ENCODE measurements at regions not wholly inside any gene's neighbourhood (a gene's known extent, or its start where the extent isn't known, plus 50 kb on each side); places are given as distances from the start of the nearest gene placed in this dataset.
"Not testable (repeated sequence)": the region's sequence is repeated elsewhere in the genome, so short reads cannot be mapped to it uniquely, and the experiment has no call there.

DNA sequence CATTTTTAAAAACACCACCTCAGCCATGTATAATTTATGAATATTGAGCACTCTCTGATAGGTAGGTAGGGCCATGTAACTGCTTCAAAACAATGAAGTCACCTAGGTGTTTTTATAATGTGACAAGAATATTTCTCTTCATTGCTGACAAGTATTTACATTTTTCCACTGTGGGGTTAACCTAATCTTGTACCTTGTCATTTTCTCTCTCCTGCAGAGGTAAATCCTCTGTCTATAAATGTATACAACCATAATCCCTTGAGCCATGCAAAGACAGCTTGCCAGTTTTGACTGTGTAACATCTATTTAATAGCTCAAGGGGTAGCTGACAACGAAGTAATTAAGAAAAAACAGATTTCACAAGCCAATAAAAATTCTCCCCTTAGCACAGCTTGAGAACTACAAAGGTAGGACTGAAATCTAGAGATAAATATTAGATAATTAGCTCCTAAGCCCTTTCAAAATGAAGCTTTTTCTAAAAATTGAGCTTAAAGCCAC is 137.6 kb upstream of the POGK start:
- DNase-seq = no peak

DNA sequence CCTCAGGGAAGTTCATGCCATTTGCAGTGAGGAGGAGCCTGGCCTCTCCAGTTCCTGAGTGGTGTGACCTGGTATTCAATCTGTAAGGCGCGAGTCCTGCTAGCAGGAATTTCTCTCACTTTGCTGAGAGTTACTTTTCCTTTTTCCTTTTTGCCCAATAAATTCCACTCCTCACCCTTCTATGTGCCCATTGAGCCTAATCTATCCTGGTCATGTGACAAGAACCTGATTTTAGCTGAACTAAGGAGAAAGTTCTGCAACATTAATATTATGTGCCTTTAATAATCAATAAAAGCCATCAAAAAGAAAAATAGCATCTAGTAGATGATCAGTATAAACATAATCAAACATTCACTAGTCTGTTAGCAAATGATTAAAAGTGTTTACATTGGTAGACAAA is 136.1 kb upstream of the POGK start:
- no peak for DNase-seq

DNA sequence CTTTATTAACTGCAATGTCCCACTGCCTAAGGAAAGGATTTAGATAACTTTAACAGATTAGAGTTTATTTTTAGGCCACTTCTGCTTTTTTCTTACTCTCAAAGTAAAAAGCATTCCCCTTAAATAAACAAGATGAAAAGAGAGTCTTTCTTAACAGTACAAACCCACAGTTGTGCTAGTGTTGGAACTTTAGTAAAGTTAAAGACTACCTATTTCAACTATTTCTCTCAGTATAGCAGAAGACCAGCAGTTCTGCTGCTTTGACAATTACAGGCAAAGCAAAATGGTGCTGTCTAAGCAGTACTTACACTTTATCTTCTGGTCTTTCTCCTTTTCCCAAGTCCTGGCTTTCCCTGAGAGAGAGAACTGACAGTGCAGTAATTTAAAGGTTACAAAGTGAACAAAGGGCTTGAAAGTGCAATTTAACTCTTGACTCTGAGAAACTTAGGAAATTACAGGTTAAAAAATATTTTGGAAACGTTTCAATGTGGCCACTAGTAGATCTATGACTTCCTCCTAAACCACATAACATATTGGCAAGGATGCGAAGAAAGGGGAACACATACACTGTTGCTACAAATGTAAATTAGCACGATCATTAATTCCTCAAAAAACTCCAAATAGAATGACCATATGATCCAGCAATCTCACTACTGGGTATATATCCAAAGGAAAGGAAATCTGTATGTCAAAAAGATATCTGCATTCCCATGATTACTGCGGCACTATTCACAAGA is 135.4 kb upstream of the POGK start:
- no peak for DNase-seq

DNA sequence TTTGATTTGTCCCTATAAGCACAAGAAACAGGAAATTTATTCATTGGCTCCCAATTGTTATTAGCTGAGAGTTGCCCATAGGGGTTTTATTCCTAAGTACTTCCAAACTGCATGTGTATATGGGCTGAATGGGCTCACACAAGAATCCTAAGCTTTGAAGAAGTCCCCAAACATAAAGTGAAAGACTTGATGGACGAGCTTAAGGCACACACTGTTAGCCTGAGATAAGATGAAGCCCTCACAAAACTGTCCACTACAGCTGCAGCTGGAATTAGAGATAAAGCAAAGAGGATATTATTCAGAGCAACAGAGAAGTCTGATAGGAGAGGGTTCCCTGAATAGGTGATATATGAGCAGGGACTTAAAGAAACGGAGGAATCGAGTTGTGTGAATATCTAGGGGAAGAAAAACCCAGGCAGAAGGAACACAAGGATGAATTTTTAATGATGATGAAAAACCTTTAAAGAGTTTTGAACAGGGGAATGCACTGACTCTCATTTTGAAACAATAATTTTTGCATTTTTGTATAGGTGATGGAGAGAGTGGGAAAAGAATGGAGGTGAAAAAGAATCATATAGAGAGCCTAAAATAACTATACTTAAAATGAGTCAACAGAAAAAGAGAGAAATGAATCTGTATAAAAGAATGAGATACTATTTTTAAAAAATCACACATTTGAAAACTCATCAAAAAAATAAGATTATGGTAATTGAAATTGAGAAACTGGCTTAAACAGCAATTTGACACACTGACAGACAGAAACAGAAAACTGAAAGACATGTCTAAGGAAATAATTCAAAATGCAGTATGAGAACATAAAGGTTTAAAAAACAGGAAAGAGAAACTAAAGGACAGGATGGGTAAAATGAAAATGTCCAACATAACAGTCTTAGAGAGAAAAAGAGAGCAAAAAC is 133.6 kb upstream of the POGK start:
- DNase-seq = no peak

DNA sequence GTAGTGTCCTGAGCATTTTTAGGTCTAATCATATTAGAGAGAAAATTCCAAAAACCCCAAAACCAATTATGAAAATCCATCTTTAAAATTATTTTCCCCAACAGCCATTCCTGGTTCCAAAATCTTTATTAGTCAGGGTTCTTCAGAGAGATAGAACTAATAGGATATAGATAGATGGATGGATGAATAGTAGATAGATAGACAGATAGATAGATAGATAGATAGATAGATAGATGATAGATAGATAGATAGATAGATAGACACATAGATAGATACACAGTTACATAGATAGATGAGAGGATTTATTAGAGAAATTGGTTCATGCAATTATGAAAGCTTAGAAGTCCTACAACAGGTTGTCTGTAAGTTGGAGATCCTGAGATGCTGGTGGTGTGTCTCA is 122.7 kb upstream of the POGK start:
- DNase-seq = no peak

DNA sequence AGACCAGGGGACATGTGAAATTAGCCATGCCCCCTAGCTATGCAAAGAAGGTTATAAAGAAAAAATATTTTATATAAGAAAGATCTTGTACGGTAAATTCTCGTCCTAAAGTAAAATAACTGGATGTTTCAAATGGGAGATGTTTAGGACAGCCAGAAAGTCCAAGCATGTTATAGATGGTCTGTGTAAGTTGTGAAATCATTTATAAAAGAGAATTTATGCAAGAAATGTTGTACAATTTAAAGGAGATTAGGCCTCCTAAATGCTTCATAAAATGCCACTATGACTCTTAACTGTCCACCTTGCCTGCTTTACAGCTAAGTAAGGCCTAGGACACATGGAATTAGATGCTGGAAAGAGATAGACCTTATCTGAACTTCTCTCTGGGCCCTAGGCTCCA is 118.1 kb upstream of the POGK start:
- no peak for DNase-seq

DNA sequence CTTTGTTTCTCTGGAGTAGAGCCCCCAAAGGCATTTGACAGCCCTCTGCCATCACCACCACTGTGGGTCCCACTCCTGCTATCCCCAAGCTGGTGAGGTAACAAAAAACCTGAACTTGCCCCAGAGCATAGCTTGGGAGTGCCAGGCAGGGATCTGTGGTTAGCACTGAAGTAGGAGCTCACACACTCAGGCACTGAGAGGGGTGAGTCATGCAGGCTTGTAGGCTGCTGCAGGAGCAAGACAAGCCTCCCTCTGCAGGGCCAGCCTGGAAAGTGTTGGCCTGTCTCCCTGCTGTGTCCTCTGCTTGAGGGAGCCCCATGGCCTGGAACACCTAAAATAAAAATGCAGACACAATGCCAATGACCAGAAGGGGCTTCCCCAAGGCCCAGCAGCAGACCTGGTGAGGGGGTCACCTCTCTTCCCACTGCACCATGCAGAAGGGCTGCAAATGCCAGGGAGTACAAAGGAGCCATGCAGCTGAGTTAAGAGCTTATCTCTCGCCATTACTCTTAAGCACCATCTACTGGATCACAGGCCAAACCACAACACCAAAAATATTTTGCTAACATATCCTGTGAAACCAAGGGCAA is 108.9 kb upstream of the POGK start:
- no peak for DNase-seq

DNA sequence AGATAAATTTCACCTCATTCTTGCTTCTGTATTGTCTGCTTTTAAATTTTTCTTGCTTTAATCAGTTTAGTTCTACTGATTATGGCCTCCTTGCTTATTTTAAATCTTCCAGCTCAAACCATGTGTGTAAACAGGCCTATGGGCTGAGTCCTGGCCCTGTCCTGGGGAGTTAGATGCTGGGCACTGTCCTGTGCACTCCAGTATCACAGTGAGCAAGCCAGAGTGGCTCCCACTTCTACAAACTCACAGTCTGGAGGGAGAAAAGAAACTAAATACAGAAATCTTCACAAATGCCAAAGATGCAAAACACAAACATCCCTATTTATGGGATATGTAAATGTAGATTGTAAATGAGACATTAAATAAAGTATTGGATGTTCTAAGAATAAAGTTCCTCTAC is 101.1 kb upstream of the POGK start:
- DNase-seq = no peak

DNA sequence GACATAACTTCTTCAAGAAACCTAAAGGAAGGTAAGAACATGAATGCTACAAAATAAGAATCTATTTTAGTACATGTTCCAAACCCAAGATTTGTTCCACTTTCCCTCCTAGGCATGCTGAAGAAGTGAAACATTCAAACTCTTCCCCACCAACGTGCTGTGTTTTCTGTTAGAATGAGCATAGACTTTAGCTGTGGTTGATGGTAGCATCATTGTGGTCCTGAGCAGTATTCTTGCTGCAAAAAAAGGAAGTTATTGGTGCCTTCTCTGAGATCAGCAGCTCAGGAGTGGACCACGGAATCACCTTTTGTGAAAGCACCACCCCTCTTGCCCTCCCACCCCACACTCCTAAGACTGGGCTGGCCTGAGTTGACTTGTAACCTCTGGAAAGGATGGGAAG is 100.4 kb upstream of the POGK start:
- no peak for DNase-seq

DNA sequence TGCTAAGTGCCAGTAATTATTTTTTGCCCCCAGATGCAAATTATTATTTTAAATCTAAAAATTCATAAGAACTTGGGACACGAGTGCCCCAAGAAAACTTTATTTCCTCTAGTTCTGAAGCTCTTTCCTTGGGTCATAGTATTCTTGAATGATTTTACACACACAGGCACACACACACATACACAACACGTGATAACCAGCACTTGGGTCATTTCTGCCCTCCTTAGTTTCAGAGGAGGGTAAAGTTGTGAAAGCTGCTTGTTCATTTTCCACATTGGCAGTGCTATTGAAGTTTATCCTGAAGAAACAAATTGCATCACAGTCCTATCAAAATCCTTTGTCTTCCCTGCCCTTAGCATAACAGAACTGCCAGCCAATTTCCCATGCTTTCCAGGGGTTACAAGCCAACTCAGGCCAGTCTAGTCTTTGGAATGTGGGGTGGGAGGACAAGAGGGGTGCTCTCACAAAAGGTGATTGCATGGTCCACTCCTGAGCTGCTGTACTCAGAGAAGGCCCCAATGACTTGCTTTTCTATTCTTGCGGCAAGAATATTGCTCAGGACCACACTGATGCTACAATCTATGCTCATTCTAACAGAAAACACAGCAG is 98.5 kb upstream of the POGK start:
- DNase-seq = no peak

DNA sequence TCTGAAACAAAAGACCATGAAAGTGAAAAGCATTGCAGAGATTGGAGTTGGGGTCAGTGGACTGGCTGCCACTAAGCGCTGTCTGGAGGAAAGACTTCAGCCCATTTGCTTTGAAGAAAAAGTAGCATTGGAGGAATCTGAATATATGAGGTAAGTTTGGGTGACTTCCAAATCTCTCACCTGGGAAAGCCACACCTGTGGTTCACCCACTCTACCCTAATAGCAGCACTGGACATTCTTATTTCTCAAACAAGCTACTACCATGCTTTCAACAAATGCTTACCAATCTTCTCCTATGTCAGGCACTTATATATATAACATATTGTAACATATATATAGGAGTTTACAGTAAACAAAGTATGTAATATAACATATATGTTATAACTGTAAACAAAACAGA is 76.0 kb upstream of the POGK start:
- no peak for DNase-seq

DNA sequence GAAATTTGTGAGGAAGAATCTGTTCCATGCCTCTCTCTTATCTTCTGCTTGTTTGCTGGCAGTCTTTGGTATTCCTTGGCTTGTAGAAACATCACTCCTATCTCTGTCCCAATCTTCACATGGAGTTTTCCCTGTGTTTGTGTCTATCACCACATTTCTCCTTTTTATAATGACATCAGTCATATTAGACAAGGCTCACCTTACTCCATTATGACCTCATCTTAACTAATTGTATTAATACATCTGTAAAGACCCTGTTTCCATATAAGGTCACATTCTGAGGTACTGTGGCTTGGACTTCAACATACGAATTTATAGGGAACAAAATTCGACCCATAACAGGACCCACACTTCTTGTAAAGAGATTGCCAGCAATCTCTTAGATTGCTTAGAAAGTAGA is 72.3 kb upstream of the POGK start:
- DNase-seq = no peak

DNA sequence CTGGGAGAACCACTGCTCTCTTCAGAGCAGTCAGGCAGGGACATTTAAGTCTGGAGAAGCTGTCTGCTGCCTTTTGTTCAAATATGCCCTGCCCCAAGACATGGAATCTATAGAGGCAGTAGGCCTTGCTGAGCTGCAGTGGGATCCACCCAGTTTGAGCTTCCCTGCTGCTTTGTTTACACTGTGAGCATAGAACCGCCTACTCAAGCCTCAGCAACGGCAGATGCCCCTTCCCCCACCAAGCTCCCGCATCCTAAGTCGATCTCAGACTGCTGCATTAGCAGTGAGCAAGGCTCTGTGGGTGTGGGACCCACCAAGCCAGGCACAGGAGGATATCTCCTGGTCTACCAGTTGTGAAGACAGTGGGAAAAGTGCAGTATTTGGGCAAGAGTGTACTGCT is 54.6 kb upstream of the POGK start:
- DNase-seq = not testable (repeated sequence)

DNA sequence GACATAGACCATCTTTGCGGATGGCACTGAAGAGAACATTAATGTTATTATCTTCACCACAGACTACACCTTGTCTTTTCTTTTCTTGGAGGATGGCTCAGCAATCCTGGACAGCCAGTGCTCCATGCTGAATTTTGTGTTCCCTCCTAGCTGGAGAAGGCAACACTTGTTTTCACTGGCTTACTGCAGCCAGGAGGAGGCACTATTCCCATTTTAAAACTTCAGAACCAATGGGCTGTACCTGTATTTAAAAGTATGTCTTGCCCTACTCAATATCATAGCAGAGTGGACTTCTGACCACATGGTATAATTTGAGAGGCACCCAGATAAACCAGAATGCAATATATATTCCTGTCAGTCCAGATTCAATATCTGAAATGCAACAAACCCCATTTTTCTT is 53.3 kb upstream of the POGK start:
- no peak for DNase-seq

DNA sequence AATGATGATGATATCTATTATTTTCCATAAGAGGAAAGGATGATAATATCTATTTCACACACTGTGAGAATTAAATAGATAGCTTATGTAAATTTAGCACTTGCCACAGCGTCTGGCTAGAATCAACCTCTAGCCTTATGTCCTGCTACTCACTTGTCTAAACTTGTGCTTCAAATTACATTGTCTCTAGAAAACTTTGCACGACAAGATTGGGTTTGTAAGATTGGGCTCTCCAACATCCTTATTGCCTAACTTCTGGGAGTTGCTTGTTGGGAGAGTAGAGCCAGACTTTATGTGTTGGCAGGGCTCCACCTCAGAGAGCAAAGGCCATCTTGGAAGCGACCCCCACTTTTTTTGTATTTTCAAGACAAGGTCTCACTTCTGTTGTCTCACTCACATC is 50.0 kb upstream of the POGK start:
- DNase-seq = no peak
